ENCODE measurements at regions not wholly inside any gene's neighbourhood (a gene's known extent, or its start where the extent isn't known, plus 50 kb on each side); places are given as distances from the start of the nearest gene placed in this dataset.

DNA sequence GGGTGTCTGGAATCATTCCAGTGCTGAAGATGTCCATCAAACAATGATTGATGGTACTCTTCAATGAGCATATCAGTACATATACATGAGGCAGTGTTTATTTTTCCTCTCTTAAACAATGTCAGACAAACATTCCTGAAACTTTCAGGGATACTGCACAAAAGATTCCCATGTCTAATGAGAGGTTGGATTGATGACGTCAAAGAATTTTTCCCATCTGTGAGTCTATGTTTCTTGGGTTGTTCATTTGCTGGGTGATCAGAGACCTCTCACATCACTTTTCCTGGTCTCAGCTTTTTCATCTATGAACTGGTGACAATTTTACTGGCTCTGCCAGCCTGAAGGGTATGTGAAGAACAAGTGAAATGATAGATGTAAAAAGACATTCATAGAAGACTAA, 325.5 kb downstream of the EN1 start:
- Histone ChIP-seq H3K9me1 (ENCODE audit: control insufficient read depth, insufficient read depth, low read length) (no peaks in the 10 kb centered on the region), H3K9me3 (replicated peaks; ENCODE audit: control insufficient read depth, insufficient read depth, low read depth, low read length) (no peaks in the 10 kb centered on the region), H2AFZ (ENCODE audit: low read depth, low read length) (no peak overlapping the region), H3K79me2 (ENCODE audit: control insufficient read depth, insufficient read depth, low read length) (no peaks in the 10 kb centered on the region), H3K4me2 (ENCODE audit: insufficient read depth, low read length) (no peak overlapping the region), H4K20me1 (replicated peaks; ENCODE audit: control insufficient read depth, insufficient read depth, low read length) (no peaks in the 10 kb centered on the region), H3K36me3 (ENCODE audit: control insufficient read depth, insufficient read depth, low read length) (no peaks in the 10 kb centered on the region), H3K27me3 (ENCODE audit: control insufficient read depth in 2 of 2, insufficient read depth in 2 of 2, low read length in 2 of 2) (no peaks in the 10 kb centered on the region), H3K9ac (ENCODE audit: insufficient read depth in 1 of 2, low read depth in 2 of 2, low read length in 2 of 2) (no peak overlapping the region), H3K4me3 (no peak overlapping the region), H3K4me1 (replicated peaks in 1 of 2; ENCODE audit: control insufficient read depth in 2 of 2, insufficient read depth in 2 of 2, low read length in 2 of 2) (no peaks in the 10 kb centered on the region), H3K27ac (ENCODE audit: extremely low read depth, low read depth, low read length) (no peak overlapping the region)
- TF ChIP-seq CREBBP (IDR thresholded peaks at IDR 0.05; ENCODE audit: low read depth, low read length): no peak
- no peak for TF ChIP-seq ZNF551 (CRISPR knock-in tag; IDR thresholded peaks at IDR 0.05)
- no peak for TF ChIP-seq ILK (tag; IDR thresholded peaks at IDR 0.05; ENCODE audit: borderline replicate concordance, low read depth)
- TF ChIP-seq, protein P1, sequence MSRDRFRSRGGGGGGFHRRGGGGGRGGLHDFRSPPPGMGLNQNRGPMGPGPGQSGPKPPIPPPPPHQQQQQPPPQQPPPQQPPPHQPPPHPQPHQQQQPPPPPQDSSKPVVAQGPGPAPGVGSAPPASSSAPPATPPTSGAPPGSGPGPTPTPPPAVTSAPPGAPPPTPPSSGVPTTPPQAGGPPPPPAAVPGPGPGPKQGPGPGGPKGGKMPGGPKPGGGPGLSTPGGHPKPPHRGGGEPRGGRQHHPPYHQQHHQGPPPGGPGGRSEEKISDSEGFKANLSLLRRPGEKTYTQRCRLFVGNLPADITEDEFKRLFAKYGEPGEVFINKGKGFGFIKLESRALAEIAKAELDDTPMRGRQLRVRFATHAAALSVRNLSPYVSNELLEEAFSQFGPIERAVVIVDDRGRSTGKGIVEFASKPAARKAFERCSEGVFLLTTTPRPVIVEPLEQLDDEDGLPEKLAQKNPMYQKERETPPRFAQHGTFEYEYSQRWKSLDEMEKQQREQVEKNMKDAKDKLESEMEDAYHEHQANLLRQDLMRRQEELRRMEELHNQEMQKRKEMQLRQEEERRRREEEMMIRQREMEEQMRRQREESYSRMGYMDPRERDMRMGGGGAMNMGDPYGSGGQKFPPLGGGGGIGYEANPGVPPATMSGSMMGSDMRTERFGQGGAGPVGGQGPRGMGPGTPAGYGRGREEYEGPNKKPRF (IDR thresholded peaks at IDR 0.05; ENCODE audit: low read depth, low read length): no peak
- TF ChIP-seq PURB (CRISPR knock-in tag; IDR thresholded peaks at IDR 0.05; ENCODE audit: low read depth): no peak
- TF ChIP-seq HNRNPK (IDR thresholded peaks at IDR 0.05; ENCODE audit: low read depth, low read length, poor library complexity, severe bottlenecking): no peak
- TF ChIP-seq NONO (IDR thresholded peaks at IDR 0.05; ENCODE audit: low read depth in 2 of 2, low read length in 1 of 2): no peak
- TF ChIP-seq SPI1 (IDR thresholded peaks at IDR 0.05; ENCODE audit: borderline replicate concordance, low read depth, low read length): no peak
- TF ChIP-seq RFX5 (IDR thresholded peaks at IDR 0.05; ENCODE audit: low read depth, low read length): no peak
- FAIRE-seq (no peak), DNase-seq (ENCODE audit: extremely low read depth in 1 of 4, low spot score in 3 of 4) (no peak), ATAC-seq (no peak)
- BruUV-seq (replicated peaks): no TSS peak
- in situ Hi-C loops (cut with MboI): no loop called here
- ChIA-PET CTCF (ENCODE audit: low intra/inter-chr PET ratio) (no interaction called here), POLR2A (interaction anchor here (0.6 kb wide), 1 partner anchor 11 kb away, joined by 5 read pairs; no protein-coding TSS in a partner anchor)
- intact Hi-C loops (cut with micrococcal nuclease): no loop called here
- 0% methylated on average over 1 of the region's 1 CpG for WGBS (ENCODE audit: insufficient coverage, low coverage, missing lambda C conversion rate)

All from K562 (cell line).